HG03064 (cell line): ENCODE measurements at regions not wholly inside any gene's neighbourhood (a gene's known extent, or its start where the extent isn't known, plus 50 kb on each side); places are given as distances from the start of the nearest gene placed in this dataset.
"Not testable (repeated sequence)": the region's sequence is repeated elsewhere in the genome, so short reads cannot be mapped to it uniquely, and the experiment has no call there.

ENCODE experiments used
- ATAC-seq: cut with Tn5 transposase; IDR thresholded peaks from one replicate; pipeline ENCODE4 v1.9.1; 2021; ENCODE audit warnings: low read depth; ENCODE audit not compliant: unreplicated experiment

GRCh38 chr12:25682421-25682820, 129.3 kb upstream of the LMNTD1 start:
- no peak for ATAC-seq

GRCh38 chr12:25684070-25684469, 131.0 kb upstream of the LMNTD1 start:
- no peak for ATAC-seq

GRCh38 chr12:25686351-25686750, 133.3 kb upstream of the LMNTD1 start:
- ATAC-seq: no peak

- ATAC-seq: no peak
These were observed 134.1 kb upstream of the LMNTD1 start for GRCh38 chr12:25687226-25687625.

- not testable (repeated sequence) for ATAC-seq
These were observed 135.8 kb upstream of the LMNTD1 start for GRCh38 chr12:25688851-25689250.

GRCh38 chr12:25689996-25690501, 137.0 kb upstream of the LMNTD1 start:
- no peak for ATAC-seq

GRCh38 chr12:25690996-25691864, 138.1 kb upstream of the LMNTD1 start:
- no peak for ATAC-seq

GRCh38 chr12:25691865-25692114, 138.7 kb upstream of the LMNTD1 start:
- ATAC-seq: no peak

GRCh38 chr12:25692115-25693035, 139.3 kb upstream of the LMNTD1 start:
- no peak for ATAC-seq

- no peak for ATAC-seq
These were observed 141.0 kb upstream of the LMNTD1 start for GRCh38 chr12:25694072-25694471.

- ATAC-seq: no peak
These were observed 142.5 kb upstream of the LMNTD1 start for GRCh38 chr12:25695574-25695973.

GRCh38 chr12:25698772-25699171, 145.7 kb upstream of the LMNTD1 start:
- ATAC-seq: no peak

- no peak for ATAC-seq
These were observed 146.4 kb upstream of the LMNTD1 start for GRCh38 chr12:25699454-25699853.

- no peak for ATAC-seq
These were observed 148.2 kb upstream of the LMNTD1 start for GRCh38 chr12:25701290-25701689.

- ATAC-seq: no peak
These were observed 149.5 kb upstream of the LMNTD1 start for GRCh38 chr12:25702553-25702952.

GRCh38 chr12:25705261-25705660, 152.2 kb upstream of the LMNTD1 start:
- no peak for ATAC-seq

- ATAC-seq: not testable (repeated sequence)
These were observed 153.6 kb upstream of the LMNTD1 start for GRCh38 chr12:25706646-25707045.

GRCh38 chr12:25707056-25707455, 154.0 kb upstream of the LMNTD1 start:
- no peak for ATAC-seq

- no peak for ATAC-seq
These were observed 155.6 kb upstream of the LMNTD1 start for GRCh38 chr12:25708661-25709060.

- no peak for ATAC-seq
These were observed 157.0 kb upstream of the LMNTD1 start for GRCh38 chr12:25710128-25710527.

GRCh38 chr12:25710938-25711605, 158.0 kb upstream of the LMNTD1 start:
- ATAC-seq: not testable (repeated sequence)
